ENCODE measurements at regions not wholly inside any gene's neighbourhood (a gene's known extent, or its start where the extent isn't known, plus 50 kb on each side); places are given as distances from the start of the nearest gene placed in this dataset.

DNA sequence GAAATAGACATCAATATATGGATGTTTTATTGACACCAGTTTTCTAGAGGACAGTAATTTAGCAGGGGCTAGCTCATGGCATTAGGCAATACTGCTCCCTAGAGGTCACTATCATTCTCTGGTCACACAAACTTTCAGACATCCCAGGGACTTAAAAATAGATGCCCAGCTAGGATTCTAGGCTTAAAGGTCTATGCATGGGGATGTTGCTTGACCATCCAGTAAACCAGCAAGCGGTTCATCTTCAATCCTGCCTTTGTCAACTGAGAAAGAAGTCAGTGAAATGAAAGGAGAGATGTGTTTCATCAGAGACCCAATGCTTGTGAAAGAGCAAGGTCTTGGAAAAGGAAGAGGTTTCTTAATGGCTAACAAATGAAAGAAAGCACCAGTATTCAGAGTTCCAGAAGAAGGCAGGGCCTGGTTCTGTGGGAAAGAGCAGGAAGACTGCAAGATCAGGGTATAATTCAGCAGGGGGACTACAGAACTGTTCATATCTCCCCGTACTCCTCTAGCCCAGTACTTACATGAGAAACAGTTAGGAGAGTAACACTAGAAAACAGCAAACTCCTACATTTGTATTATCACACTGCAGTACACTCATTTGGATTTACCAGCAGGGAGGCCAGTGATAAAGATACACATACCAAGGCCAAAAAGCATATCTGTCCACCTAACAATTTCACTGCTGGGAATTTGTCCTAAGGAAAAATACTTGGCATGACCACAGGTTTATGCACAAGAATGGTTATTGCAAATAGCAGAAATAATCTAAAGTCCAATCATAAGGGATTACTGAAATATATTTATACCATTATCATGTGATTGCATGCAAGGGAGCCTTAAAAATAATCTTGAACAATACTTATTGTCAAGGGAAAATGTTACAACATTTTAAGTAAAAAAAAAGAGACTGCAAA, 151.4 kb upstream of the LAMA2 start:
- H3K27me3 Mint-ChIP-seq (ENCODE audit: unreplicated experiment), result no peaks in the 10 kb centered on the region
- H3K4me1 Mint-ChIP-seq (ENCODE audit: low read depth, unreplicated experiment), result no peaks in the 10 kb centered on the region
- no peak for DNase-seq
- TF ChIP-seq, protein P1, sequence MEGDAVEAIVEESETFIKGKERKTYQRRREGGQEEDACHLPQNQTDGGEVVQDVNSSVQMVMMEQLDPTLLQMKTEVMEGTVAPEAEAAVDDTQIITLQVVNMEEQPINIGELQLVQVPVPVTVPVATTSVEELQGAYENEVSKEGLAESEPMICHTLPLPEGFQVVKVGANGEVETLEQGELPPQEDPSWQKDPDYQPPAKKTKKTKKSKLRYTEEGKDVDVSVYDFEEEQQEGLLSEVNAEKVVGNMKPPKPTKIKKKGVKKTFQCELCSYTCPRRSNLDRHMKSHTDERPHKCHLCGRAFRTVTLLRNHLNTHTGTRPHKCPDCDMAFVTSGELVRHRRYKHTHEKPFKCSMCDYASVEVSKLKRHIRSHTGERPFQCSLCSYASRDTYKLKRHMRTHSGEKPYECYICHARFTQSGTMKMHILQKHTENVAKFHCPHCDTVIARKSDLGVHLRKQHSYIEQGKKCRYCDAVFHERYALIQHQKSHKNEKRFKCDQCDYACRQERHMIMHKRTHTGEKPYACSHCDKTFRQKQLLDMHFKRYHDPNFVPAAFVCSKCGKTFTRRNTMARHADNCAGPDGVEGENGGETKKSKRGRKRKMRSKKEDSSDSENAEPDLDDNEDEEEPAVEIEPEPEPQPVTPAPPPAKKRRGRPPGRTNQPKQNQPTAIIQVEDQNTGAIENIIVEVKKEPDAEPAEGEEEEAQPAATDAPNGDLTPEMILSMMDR (IDR thresholded peaks at IDR 0.05; ENCODE audit: partially characterized antibody, unreplicated experiment), result peak; percentile 43
- H3K36me3 Mint-ChIP-seq (ENCODE audit: unreplicated experiment), result no peaks in the 10 kb centered on the region
- H3K4me3 Mint-ChIP-seq (ENCODE audit: unreplicated experiment), result no peak overlapping the region
- H3K9me3 Mint-ChIP-seq (ENCODE audit: unreplicated experiment), result no peaks in the 10 kb centered on the region
- H3K27ac Mint-ChIP-seq (ENCODE audit: unreplicated experiment), result no peak overlapping the region

DNA sequence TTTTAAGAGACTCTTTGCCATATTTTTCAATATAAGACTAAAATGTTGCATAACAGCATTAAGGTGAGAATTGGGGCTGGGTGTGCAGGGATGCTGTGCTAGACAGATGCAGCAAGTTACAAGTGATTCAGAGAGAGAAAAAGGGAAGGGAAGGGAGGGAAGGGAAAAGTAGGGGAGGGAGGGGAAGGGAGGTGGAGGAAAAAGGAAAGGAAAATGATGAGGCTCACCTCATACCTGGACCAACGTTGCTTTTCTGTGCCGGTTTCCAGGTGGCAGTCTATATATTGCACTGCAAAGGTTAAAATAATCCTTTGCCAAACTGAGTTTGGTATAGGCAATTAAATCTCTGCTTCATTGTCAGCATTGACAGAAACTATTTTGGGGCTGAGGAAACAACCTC, 155.4 kb upstream of the LAMA2 start:
- no peak for DNase-seq
- Mint-ChIP-seq H3K9me3 (ENCODE audit: unreplicated experiment) (no peaks in the 10 kb centered on the region), H3K27me3 (ENCODE audit: unreplicated experiment) (no peaks in the 10 kb centered on the region), H3K36me3 (ENCODE audit: unreplicated experiment) (no peaks in the 10 kb centered on the region), H3K4me3 (ENCODE audit: unreplicated experiment) (no peak overlapping the region), H3K4me1 (ENCODE audit: low read depth, unreplicated experiment) (no peaks in the 10 kb centered on the region), H3K27ac (ENCODE audit: unreplicated experiment) (no peak overlapping the region)
- TF ChIP-seq, protein P1 (IDR thresholded peaks at IDR 0.05; ENCODE audit: partially characterized antibody, unreplicated experiment), result no peak

- no peak for DNase-seq
- no peak overlapping the region for H3K27ac Mint-ChIP-seq (ENCODE audit: unreplicated experiment)
- TF ChIP-seq, protein P1 (IDR thresholded peaks at IDR 0.05; ENCODE audit: partially characterized antibody, unreplicated experiment), result peak; percentile 83
Measured at GRCh38 chr6:128725271-128726233, 157.4 kb upstream of the LAMA2 start.

DNA sequence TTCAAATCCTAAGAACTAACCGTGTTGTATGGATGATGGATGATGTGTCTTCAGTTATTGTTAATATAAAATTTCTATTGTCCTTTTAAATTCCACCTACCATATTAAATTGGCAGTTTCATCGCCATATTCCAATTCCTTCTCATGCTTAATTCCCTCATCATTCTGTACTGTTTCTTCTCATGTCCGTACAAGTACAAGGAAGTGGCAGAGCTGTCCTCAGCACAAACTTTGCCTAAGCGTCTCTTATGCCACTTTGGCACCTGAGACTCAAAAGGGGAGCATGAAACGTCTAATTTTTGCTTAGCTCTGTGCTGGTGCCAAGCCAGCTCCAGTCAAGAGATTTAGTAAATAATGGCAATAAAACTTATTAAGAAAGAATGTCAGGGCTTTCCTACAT, 158.2 kb upstream of the LAMA2 start:
- no peaks in the 10 kb centered on the region for H3K4me1 Mint-ChIP-seq (ENCODE audit: low read depth, unreplicated experiment)
- H3K27me3 Mint-ChIP-seq (ENCODE audit: unreplicated experiment), result peaks cover 1% of the 10 kb centered on the region
- no peak for DNase-seq
- no peaks in the 10 kb centered on the region for H3K36me3 Mint-ChIP-seq (ENCODE audit: unreplicated experiment)
- no peaks in the 10 kb centered on the region for H3K9me3 Mint-ChIP-seq (ENCODE audit: unreplicated experiment)
- no peak overlapping the region for H3K4me3 Mint-ChIP-seq (ENCODE audit: unreplicated experiment)
- TF ChIP-seq, protein P1 (IDR thresholded peaks at IDR 0.05; ENCODE audit: partially characterized antibody, unreplicated experiment), result no peak
- no peak overlapping the region for H3K27ac Mint-ChIP-seq (ENCODE audit: unreplicated experiment)

More at GRCh38 chr6:128725271-128726233, 157.4 kb upstream of the LAMA2 start:
- Mint-ChIP-seq H3K27me3 (ENCODE audit: unreplicated experiment) (peaks cover 1% of the 10 kb centered on the region), H3K4me1 (ENCODE audit: low read depth, unreplicated experiment) (no peaks in the 10 kb centered on the region), H3K36me3 (ENCODE audit: unreplicated experiment) (no peaks in the 10 kb centered on the region), H3K9me3 (ENCODE audit: unreplicated experiment) (no peaks in the 10 kb centered on the region), H3K4me3 (ENCODE audit: unreplicated experiment) (no peak overlapping the region)

All from glutamatergic neuron (in vitro differentiated cells).